ENCODE measurements at regions not wholly inside any gene's neighbourhood (a gene's known extent, or its start where the extent isn't known, plus 50 kb on each side); places are given as distances from the start of the nearest gene placed in this dataset.

DNA sequence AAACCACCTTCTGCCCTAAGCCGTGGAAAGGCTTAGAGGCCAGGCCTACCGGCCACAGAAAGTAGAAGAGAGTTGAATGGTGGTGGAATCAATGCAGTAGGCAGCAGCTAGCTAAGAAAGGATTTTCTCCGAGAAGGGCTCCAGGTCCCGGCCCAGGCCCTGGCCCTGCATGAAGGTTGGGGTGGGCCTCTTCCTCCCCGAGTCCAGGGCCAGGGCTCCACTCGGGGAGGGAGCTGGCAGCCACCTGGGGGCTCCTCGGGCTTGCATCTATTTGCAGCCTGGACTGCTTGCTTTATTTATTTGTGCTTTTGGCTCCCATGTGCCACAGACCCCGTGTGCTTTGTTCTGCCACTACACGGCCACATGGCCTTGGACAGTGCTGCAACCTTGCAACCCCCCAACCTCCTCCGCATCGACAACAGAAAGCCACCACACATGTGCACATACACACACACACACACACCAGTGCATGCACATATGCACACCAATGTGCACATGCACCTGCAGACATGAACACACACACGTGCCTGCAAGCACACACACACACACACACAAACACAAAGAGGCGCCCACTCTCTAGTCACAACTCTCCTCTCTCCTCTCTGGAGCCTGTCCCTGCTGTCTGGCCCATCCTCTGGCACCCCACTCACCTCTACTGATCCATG is 96.4 kb upstream of the TNRC6C start:
- DNase-seq (ENCODE audit: low read depth), result no peak
- no peak overlapping the region for H3K4me3 ChIP-seq (ENCODE audit: low read length)
- no peak for TF ChIP-seq CTCF (conservative IDR thresholded peaks at IDR 0.05; ENCODE audit: low read depth, low read length)

DNA sequence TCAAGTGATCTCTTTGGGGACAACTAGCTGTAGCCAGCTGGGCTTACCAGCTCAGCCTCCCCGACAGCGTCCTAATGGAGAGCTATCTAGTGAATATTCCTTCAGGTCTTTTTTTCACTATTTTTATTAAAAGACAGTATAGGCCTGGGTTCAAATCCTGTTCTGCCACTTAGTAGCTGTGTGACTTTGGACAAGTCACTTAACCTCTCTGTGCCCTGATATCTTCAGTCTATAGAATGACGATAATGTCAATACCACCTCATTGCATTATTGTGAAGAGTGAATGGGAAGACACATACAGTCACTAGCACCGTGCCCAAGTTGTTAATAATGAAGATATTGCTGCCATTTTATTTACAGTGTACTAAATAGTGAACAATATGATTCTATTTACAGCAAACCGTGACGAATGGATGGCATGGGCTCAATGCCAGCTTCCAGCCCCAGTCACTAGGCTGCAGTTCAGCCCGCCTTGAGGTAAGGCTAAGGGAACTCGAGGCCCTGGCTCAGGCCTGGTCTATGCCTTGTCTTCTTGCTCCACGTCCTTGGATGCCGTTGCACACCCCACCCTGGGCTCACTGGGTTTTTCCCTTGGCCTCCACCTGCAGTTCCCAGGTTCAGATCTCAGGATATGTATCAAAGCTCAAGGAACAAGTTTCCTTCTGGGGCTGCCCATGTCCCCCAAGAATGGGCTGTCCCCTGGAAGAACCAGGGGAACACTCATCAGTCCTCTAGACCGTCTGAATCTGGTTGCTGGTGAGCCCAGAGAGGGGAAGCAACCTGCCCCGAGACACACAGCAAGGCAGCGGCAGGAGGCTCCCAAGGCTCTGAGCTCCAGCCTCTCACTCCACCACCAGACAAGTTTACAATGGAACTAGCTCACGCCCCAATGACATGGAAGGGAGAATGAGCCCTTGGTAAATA is 95.4 kb upstream of the TNRC6C start:
- no peak for TF ChIP-seq CTCF (conservative IDR thresholded peaks at IDR 0.05; ENCODE audit: low read depth, low read length)
- no peak overlapping the region for H3K4me3 ChIP-seq (ENCODE audit: low read length)
- no peak for DNase-seq (ENCODE audit: low read depth)

DNA sequence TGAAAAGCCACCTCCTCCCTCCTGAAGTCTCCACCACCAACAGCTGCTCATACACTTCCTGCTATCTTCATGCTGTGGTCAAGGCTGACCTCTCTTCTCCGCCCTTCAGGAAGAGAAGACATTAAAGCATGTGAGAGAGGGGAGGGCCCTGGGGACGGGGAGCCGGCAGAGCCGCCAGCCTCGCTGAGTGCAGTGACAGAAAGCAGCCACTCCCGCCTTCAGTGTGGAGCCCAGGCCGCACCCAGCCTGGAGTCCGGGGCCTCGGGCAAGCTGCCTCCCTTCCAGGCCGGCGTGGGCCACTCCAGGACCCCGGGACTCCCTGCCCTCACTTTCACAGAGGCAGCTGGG is 94.7 kb upstream of the TNRC6C start:
- no peak for DNase-seq (ENCODE audit: low read depth)
- no peak overlapping the region for H3K4me3 ChIP-seq (ENCODE audit: low read length)
- no peak for TF ChIP-seq CTCF (conservative IDR thresholded peaks at IDR 0.05; ENCODE audit: low read depth, low read length)

DNA sequence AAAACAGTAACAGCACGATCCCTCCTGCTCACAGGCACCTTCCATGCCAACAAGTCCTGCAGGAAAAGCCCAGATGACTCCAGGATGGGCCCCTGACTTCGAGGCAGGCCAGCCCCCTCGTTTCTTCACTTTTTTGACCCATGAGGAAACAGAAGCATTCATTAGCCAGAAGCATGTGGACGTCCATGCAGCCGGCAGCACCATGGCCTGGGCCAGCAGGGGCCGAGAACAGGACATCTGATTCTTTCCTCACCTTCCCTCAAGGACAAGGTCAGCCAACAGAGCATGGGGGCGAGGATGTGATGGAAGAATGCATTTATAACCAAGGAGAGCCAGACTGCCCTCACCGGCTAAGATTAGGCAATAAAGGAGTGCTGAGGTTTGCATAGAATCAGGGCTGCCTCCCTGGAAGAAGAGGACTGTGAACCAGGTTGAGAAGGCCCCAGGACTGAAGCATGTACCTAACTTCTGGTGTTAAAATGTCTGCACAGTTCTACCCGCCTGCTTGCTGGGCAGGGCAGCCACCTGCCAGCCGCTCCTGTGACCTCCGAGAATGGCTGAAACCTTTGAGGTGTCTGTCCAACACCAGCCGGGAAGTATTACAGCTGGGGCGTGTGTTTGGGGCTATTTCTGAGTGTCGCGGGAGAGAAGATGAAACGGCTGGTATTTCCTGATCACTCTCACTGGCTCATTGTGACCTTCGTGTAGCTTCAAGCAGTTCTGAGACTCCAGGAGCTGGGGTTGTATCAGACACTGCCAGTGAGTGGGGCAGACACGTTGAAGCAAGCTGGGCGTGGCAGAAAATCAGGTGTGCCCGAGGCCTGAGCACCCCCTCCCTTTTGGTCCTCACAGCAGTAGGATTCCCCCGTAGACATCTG is 94.0 kb upstream of the TNRC6C start:
- no peak overlapping the region for H3K4me3 ChIP-seq (ENCODE audit: low read length)
- no peak for TF ChIP-seq CTCF (conservative IDR thresholded peaks at IDR 0.05; ENCODE audit: low read depth, low read length)
- no peak for DNase-seq (ENCODE audit: low read depth)

DNA sequence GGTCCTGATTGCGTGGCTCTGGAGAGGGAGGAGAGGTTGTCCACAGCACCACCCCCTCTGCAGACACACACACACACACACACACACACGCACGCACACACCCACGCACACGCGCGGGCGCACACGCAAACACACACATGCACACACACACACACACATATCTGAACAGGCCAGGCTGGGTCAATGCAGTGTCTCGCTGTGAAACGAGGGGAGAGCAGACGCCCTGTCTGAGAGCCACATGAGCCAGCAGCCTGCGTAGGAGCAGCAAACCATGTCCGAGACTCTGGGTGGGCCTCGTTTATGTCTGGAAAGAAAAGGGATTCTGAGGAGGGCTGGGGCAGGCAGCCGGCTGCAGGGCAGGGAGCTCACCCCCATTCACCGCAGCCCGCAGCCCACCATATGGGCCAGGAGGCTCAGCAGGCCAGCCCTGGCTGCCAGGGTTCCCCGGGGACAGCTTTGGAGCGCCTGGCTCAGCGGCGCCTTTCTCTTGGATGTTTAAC is 93.3 kb upstream of the TNRC6C start:
- no peak for TF ChIP-seq CTCF (conservative IDR thresholded peaks at IDR 0.05; ENCODE audit: low read depth, low read length)
- H3K4me3 ChIP-seq (ENCODE audit: low read length), result no peak overlapping the region
- DNase-seq (ENCODE audit: low read depth), result no peak

DNA sequence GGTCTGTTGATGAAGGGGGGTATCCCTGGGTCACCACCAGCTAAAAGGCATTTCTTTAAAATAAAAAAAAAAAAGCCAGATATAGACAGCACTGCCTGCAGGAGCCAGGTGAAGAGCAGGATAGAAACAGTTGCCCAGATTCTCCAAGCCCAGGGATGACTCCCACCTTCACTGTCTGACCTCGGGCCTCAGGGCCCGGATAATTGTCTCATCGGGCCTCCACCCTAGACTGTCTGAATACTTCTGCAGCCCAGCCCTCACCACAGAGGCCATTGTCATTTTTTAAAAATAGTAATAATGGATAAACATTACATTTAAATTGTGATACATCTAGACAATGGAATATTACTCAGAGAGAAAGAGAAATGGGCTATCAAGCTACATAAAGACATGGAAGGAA is 92.8 kb upstream of the TNRC6C start:
- TF ChIP-seq CTCF (conservative IDR thresholded peaks at IDR 0.05; ENCODE audit: low read depth, low read length), result no peak
- no peak for DNase-seq (ENCODE audit: low read depth)
- H3K4me3 ChIP-seq (ENCODE audit: low read length), result no peak overlapping the region
